Esophagus muscularis mucosa (tissue), 4 donors: ENCODE measurements at regions not wholly inside any gene's neighbourhood (a gene's known extent, or its start where the extent isn't known, plus 50 kb on each side); places are given as distances from the start of the nearest gene placed in this dataset.

Experiments used
- DNase-seq: peaks from one replicate; pipeline ENCODE4 v3.0.0-alpha.2; 2017; ENCODE audit errors: extremely low spot score
- H3K27ac ChIP-seq, 4 donors: fragments of 200-600 bp; sonication (generic); replicated peaks in 1 of 4; 1 replicate in 3 of 4; 2 replicates in 1 of 4; pipeline ENCODE4 v1.5.1; 2016 to 2019; ENCODE audit warnings: mild to moderate bottlenecking in 1 of 4
- H3K27me3 ChIP-seq, 4 donors: fragments of 200-600 bp; sonication (generic); one replicate each; pipeline versions ENCODE4 v1.5.1 to v1.6.0; 2016 to 2019
- H3K36me3 ChIP-seq, 4 donors: fragments of 200-600 bp; sonication (generic); one replicate each; pipeline ENCODE4 v1.5.1; 2016 to 2019
- H3K4me1 ChIP-seq, 4 donors: fragments of 200-600 bp; sonication (generic); one replicate each; pipeline ENCODE4 v1.5.1; 2016 to 2019
- H3K4me3 ChIP-seq, 4 donors: fragments of 200-600 bp; sonication (generic); 1 replicate in 2 of 4; 2 replicates in 2 of 4; pipeline ENCODE4 v1.5.1; 2016 to 2019; ENCODE audit warnings: mild to moderate bottlenecking in 4 of 4, moderate library complexity in 1 of 4
- H3K9me3 ChIP-seq, 4 donors: fragments of 200-600 bp; sonication (generic); 1 replicate in 3 of 4; 2 replicates in 1 of 4; pipeline ENCODE4 v1.5.1; 2016 to 2019
- EP300 ChIP-seq: sonication (generic); formaldehyde crosslinking; IDR thresholded peaks from one replicate; pipeline ENCODE4 v1.6.1; 2017; ENCODE audit warnings: antibody characterized with exemption
- POLR2A ChIP-seq: fragments of 450-650 bp; IDR thresholded peaks from one replicate; pipeline ENCODE4 v1.6.1; 2017; ENCODE audit warnings: antibody characterized with exemption, moderate library complexity, mild to moderate bottlenecking, low read depth
- POLR2AphosphoS5 ChIP-seq, 2 donors: sonication (generic); formaldehyde crosslinking; IDR thresholded peaks; one replicate each; pipeline ENCODE4 v1.6.1; 2017; ENCODE audit warnings: antibody characterized with exemption in 2 of 2
- WGBS: methylation state at CpG from one replicate; pipeline ENCODE4 v1.1.5; 2018; 5-methylcytosine and 5-hydroxymethylcytosine counted together
- intact Hi-C: fragments of 100-400 bp; cut with DNase I; formaldehyde crosslinking; loops from one replicate; pipeline ENCODE4 v1.15.1; 2023
- TF ChIP-seq, protein P1 (sequence below), 3 experiments: fragments of 200-600 bp in 2 of 3; fragments of 450-650 bp in 1 of 3; sonication (generic) in 2 of 3; IDR thresholded peaks; one replicate each; pipeline ENCODE4 v1.5.1; 2017 to 2019; ENCODE audit warnings: antibody characterized with exemption in 3 of 3, mild to moderate bottlenecking in 2 of 3, moderate library complexity in 1 of 3

DNA sequence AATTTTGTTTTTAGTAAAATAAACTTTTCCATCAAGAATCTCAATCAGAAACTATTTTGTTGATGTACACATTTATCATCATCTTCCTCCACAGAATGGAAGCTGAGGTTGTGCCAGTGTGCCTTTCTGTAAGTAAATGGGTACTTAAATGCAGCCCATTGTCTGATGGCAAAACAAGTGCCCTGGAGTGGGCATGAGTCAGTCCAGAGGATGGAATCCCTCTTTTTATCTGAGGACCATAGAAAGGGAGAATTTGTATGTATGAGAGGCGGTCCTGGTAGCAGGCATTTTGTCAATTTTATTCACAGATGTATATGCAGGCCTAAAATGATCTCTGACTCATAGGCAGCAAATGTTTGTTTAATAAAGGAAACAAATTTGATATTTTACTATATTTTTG, 102.1 kb upstream of the MAGI2 start:
- intact Hi-C loops = no loop called here
- no peaks in the 10 kb centered on the region for H3K27me3 ChIP-seq
- no peaks in the 10 kb centered on the region for H3K4me1 ChIP-seq
- no peak for TF ChIP-seq POLR2A
- TF ChIP-seq, protein P1, sequence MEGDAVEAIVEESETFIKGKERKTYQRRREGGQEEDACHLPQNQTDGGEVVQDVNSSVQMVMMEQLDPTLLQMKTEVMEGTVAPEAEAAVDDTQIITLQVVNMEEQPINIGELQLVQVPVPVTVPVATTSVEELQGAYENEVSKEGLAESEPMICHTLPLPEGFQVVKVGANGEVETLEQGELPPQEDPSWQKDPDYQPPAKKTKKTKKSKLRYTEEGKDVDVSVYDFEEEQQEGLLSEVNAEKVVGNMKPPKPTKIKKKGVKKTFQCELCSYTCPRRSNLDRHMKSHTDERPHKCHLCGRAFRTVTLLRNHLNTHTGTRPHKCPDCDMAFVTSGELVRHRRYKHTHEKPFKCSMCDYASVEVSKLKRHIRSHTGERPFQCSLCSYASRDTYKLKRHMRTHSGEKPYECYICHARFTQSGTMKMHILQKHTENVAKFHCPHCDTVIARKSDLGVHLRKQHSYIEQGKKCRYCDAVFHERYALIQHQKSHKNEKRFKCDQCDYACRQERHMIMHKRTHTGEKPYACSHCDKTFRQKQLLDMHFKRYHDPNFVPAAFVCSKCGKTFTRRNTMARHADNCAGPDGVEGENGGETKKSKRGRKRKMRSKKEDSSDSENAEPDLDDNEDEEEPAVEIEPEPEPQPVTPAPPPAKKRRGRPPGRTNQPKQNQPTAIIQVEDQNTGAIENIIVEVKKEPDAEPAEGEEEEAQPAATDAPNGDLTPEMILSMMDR (IDR thresholded peaks at IDR 0.05) = no peak
- TF ChIP-seq EP300 = no peak
- TF ChIP-seq POLR2AphosphoS5 (IDR thresholded peaks at IDR 0.05) = no peak
- H3K4me3 ChIP-seq = no peak overlapping the region
- DNase-seq = no peak
- H3K9me3 ChIP-seq = no peaks in the 10 kb centered on the region
- no peak overlapping the region for H3K27ac ChIP-seq
- WGBS = 93% methylated on average over 1 of the region's 1 CpG
- H3K36me3 ChIP-seq = no peaks in the 10 kb centered on the region

DNA sequence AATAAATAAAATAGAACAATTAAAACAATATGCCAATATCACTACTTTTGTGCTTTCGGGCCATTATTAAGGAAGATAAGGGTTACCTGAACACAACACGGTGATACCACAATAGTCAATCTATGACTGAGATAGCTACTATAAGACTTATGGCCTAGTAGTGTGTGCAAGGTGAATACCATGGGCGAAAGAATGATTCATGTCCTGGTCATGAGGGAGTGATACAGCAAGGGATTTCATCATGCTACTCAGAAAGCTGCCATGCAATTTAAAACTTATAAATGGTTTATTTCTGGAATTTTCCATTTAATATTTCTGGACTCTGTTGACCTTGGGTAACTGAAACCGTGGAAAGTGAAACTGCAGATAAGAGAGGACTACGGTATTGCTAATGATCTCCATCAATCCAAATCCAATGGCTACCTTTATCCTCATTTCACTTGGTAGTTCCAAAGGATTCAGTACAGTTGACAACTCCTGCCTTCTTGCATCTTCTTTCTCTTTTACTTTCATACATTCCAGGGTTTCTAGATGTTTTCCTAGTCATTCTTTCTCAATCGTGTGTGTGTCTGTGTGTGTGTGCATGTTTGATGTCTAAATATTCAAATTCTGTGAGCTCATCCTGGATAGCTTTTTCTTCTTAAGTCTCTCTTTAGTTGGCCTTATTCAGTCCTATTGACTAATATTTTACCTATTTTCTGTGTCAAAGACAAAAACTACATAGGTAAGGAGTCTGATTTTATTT, 100.5 kb upstream of the MAGI2 start:
- Histone ChIP-seq H3K27me3 (no peaks in the 10 kb centered on the region), H3K36me3 (no peaks in the 10 kb centered on the region), H3K27ac (no peak overlapping the region), H3K9me3 (no peaks in the 10 kb centered on the region), H3K4me1 (no peaks in the 10 kb centered on the region), H3K4me3 (no peak overlapping the region)
- intact Hi-C loops = no loop called here
- 89% methylated on average over 6 of the region's 6 CpGs for WGBS
- DNase-seq = no peak
- TF ChIP-seq POLR2AphosphoS5 (IDR thresholded peaks at IDR 0.05) (no peak), POLR2A (no peak), EP300 (no peak)
- TF ChIP-seq, protein P1 (IDR thresholded peaks at IDR 0.05) = no peak

DNA sequence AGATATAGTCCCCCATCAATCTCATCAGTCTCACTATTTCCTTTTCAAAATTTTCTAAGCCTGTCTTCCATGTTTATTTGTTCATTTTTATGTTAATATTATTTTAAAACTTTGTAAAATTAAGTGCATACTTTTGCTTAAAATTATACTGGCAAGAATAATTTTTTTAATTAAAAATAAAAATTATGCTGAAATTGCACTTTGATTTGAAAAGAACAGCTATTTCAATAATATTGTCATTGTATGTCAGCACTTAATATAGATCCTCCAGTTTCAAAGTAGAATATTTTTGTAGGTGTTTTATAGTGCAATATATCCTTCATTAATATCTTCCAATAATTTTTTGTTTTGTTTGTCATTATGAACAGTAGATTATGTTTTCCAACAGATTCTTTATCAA, 99.0 kb upstream of the MAGI2 start:
- Histone ChIP-seq H3K27ac (no peak overlapping the region), H3K36me3 (no peaks in the 10 kb centered on the region), H3K27me3 (no peaks in the 10 kb centered on the region), H3K9me3 (no peaks in the 10 kb centered on the region), H3K4me3 (no peak overlapping the region), H3K4me1 (no peaks in the 10 kb centered on the region)
- DNase-seq = no peak
- no peak for TF ChIP-seq POLR2AphosphoS5 (IDR thresholded peaks at IDR 0.05)
- TF ChIP-seq POLR2A = no peak
- TF ChIP-seq EP300 = no peak
- TF ChIP-seq, protein P1 (IDR thresholded peaks at IDR 0.05) = no peak
- intact Hi-C loops = no loop called here

DNA sequence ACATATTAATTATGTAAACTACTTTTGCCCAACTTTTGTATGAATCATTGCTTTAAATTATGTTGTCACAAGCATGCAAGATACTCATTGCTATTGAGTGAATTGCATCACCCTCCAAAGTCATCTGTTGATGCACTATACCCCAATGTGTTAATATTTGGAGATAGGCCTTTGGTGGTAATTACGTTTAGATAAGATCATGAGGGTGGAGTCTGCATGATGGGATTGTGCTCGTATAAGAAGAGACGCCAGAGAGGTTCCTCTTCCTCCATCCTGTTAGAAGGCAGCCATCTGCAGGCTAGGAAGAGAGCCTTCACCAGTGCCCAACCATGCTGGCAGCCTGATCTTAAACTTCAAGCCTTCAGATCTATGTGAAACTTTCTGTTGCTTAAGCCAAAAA, 95.3 kb upstream of the MAGI2 start:
- Histone ChIP-seq H3K9me3 (no peaks in the 10 kb centered on the region), H3K4me3 (no peak overlapping the region), H3K27ac (no peak overlapping the region), H3K27me3 (no peaks in the 10 kb centered on the region), H3K4me1 (no peaks in the 10 kb centered on the region), H3K36me3 (no peaks in the 10 kb centered on the region)
- intact Hi-C loops = no loop called here
- no peak for DNase-seq
- TF ChIP-seq, protein P1 (IDR thresholded peaks at IDR 0.05) = no peak
- TF ChIP-seq POLR2AphosphoS5 (IDR thresholded peaks at IDR 0.05) = no peak
- TF ChIP-seq EP300 = no peak
- no peak for TF ChIP-seq POLR2A
- 49% methylated on average over 3 of the region's 3 CpGs for WGBS

- no peak for DNase-seq
- no peak overlapping the region for H3K4me3 ChIP-seq
- no peaks in the 10 kb centered on the region for H3K27me3 ChIP-seq
- H3K27ac ChIP-seq = no peak overlapping the region
- TF ChIP-seq, protein P1 (IDR thresholded peaks at IDR 0.05) = no peak
- TF ChIP-seq EP300 = no peak
- no peak for TF ChIP-seq POLR2AphosphoS5 (IDR thresholded peaks at IDR 0.05)
- TF ChIP-seq POLR2A = no peak
- no peaks in the 10 kb centered on the region for H3K9me3 ChIP-seq
- intact Hi-C loops = no loop called here
- no peaks in the 10 kb centered on the region for H3K4me1 ChIP-seq
- no peaks in the 10 kb centered on the region for H3K36me3 ChIP-seq
- WGBS = 87% methylated on average over 2 of the region's 2 CpGs
Measured at GRCh38 chr7:79547132-79547531, 93.7 kb upstream of the MAGI2 start.
